IMR-90 (cell line): ENCODE measurements at regions not wholly inside any gene's neighbourhood (a gene's known extent, or its start where the extent isn't known, plus 50 kb on each side); places are given as distances from the start of the nearest gene placed in this dataset.

ENCODE experiments used
- ATAC-seq: fragments of 200-7000 bp; cut with Tn5 transposase; 2 replicates; pipeline ENCODE4 v1.9.1; 2020; ENCODE audit warnings: low read depth, mild to moderate bottlenecking, moderate library complexity
- BruUV-seq: library from RNA; stranded (reverse); fragments of 400-500 nt; replicated peaks from 2 replicates; lab custom pipeline; 2021; lab: Mats Ljungman, UMichigan
- CTCF ChIA-PET: fragments of 300-600 bp; formaldehyde crosslinking; extraction: SDS; loops from one replicate; lab custom pipeline; 2021; ENCODE audit warnings: antibody characterized with exemption; lab: Yijun Ruan, JAX
- POLR2A ChIA-PET: fragments of 300-600 bp; sonication (Branson Sonifier 250); formaldehyde crosslinking; loops from one replicate; lab custom pipeline; 2022; ENCODE audit warnings: antibody characterized with exemption; ENCODE audit not compliant: unreplicated experiment; lab: Charles Lee
- DNase-seq: peaks from one replicate; pipeline ENCODE4 v3.0.0; 2013
- H2AFZ ChIP-seq: replicated peaks from 2 replicates; pipeline ENCODE3; 2013; ENCODE audit warnings: low read length, mild to moderate bottlenecking; ENCODE audit not compliant: poor library complexity
- H2AK5ac ChIP-seq: 2 replicates; pipeline ENCODE4 v1.6.1; 2013; ENCODE audit warnings: low read depth, low read length, inconsistent platforms
- H2AK9ac ChIP-seq: replicated peaks from 2 replicates; pipeline ENCODE3; 2013; ENCODE audit warnings: mild to moderate bottlenecking, low read depth, low read length, moderate library complexity; ENCODE audit not compliant: poor library complexity
- H2BK120ac ChIP-seq: 2 replicates; pipeline ENCODE4 v1.6.1; 2013; ENCODE audit warnings: low read depth, low read length, inconsistent platforms
- H2BK15ac ChIP-seq: 3 replicates; pipeline ENCODE4 v1.6.1; 2013; ENCODE audit warnings: low read depth, low read length, inconsistent platforms
- H2BK20ac ChIP-seq: 2 replicates; pipeline ENCODE4 v1.6.1; 2013; ENCODE audit warnings: low read depth, mild to moderate bottlenecking, inconsistent platforms, low read length, moderate library complexity
- H2BK5ac ChIP-seq: 2 replicates; pipeline ENCODE4 v1.6.1; 2013; ENCODE audit warnings: mild to moderate bottlenecking, low read depth, low read length, inconsistent platforms; ENCODE audit not compliant: poor library complexity, severe bottlenecking
- H3K14ac ChIP-seq: replicated peaks from 2 replicates; pipeline ENCODE4 v1.6.1; 2013; ENCODE audit warnings: low read depth, low read length, inconsistent platforms
- H3K18ac ChIP-seq: 2 replicates; pipeline ENCODE4 v1.6.1; 2013; ENCODE audit warnings: low read depth, low read length, control low read depth
- H3K23ac ChIP-seq: 2 replicates; pipeline ENCODE4 v1.6.1; 2013; ENCODE audit warnings: low read depth, low read length, inconsistent platforms
- H3K27ac ChIP-seq: 2 replicates; pipeline ENCODE4 v1.5.1; 2013; ENCODE audit warnings: mild to moderate bottlenecking, control low read depth, low read length; ENCODE audit not compliant: insufficient read depth
- H3K27me3 ChIP-seq: 2 replicates; pipeline ENCODE4 v1.6.1; 2013; ENCODE audit warnings: low read length; ENCODE audit not compliant: control insufficient read depth, insufficient read depth
- H3K36me3 ChIP-seq: 2 replicates; pipeline ENCODE4 v1.6.1; 2013; ENCODE audit warnings: low read length, mixed read lengths; ENCODE audit not compliant: control insufficient read depth, insufficient read depth
- H3K4ac ChIP-seq: 2 replicates; pipeline ENCODE4 v1.6.1; 2013; ENCODE audit warnings: low read depth, low read length, inconsistent platforms
- H3K4me1 ChIP-seq: 2 replicates; pipeline ENCODE4 v1.6.1; 2013; ENCODE audit warnings: low read length, mixed read lengths; ENCODE audit not compliant: control insufficient read depth, insufficient read depth
- H3K4me2 ChIP-seq: 2 replicates; pipeline ENCODE4 v1.6.1; 2013; ENCODE audit warnings: low read depth, mild to moderate bottlenecking, control low read depth, low read length, moderate library complexity
- H3K4me3 ChIP-seq: 2 replicates; pipeline ENCODE4 v1.5.1; 2013; ENCODE audit warnings: low read depth, mild to moderate bottlenecking, control low read depth, low read length, moderate library complexity; ENCODE audit not compliant: insufficient read depth
- H3K56ac ChIP-seq: 2 replicates; pipeline ENCODE4 v1.6.1; 2013; ENCODE audit warnings: low read length, inconsistent platforms; ENCODE audit not compliant: insufficient read depth; ENCODE audit errors: extremely low read depth
- H3K79me1 ChIP-seq, 2 experiments: 2 replicates each; pipeline ENCODE4 v1.6.1; 2013; ENCODE audit warnings: low read length in 2 of 2, inconsistent platforms in 1 of 2, low read depth in 1 of 2
- H3K9ac ChIP-seq: 2 replicates; pipeline ENCODE4 v1.6.1; 2013; ENCODE audit warnings: low read depth, low read length, control low read depth
- H3K9me1 ChIP-seq: 2 replicates; pipeline ENCODE4 v1.6.1; 2013; ENCODE audit warnings: low read length, inconsistent platforms; ENCODE audit not compliant: insufficient read depth
- H3K9me3 ChIP-seq: 2 replicates; pipeline ENCODE4 v1.6.1; 2013; ENCODE audit warnings: low read length; ENCODE audit not compliant: control insufficient read depth, insufficient read depth
- H4K20me1 ChIP-seq: 2 replicates; pipeline ENCODE4 v1.6.1; 2013; ENCODE audit warnings: low read length, inconsistent platforms; ENCODE audit not compliant: insufficient read depth
- H4K5ac ChIP-seq: 2 replicates; pipeline ENCODE4 v1.6.1; 2013; ENCODE audit warnings: mild to moderate bottlenecking, low read depth, low read length, control low read depth
- H4K8ac ChIP-seq, 2 experiments: 2 replicates each; pipeline ENCODE4 v1.6.1; 2013; ENCODE audit warnings: low read depth in 2 of 2, low read length in 2 of 2, control low read depth in 1 of 2, inconsistent platforms in 1 of 2
- H4K91ac ChIP-seq: 2 replicates; pipeline ENCODE4 v1.6.1; 2013; ENCODE audit warnings: low read depth, low read length, inconsistent platforms; ENCODE audit not compliant: insufficient read depth
- BHLHE40 ChIP-seq: fragments of 150-350 bp; IDR thresholded peaks from 2 replicates; pipeline ENCODE4 v1.6.1; 2016; ENCODE audit warnings: mild to moderate bottlenecking, low read depth, low read length
- CEBPB ChIP-seq: IDR thresholded peaks from 2 replicates; pipeline ENCODE4 v1.6.1; 2012; ENCODE audit warnings: low read depth, low read length, improper control_type of control experiment
- CHD1 ChIP-seq: IDR thresholded peaks from 2 replicates; pipeline ENCODE4 v1.6.1; 2012; ENCODE audit warnings: low read depth, low read length, improper control_type of control experiment
- ELK1 ChIP-seq: fragments of 150-350 bp; IDR thresholded peaks from 2 replicates; pipeline ENCODE4 v1.6.1; 2016; ENCODE audit warnings: low read depth, mild to moderate bottlenecking, low read length, moderate library complexity, borderline replicate concordance
- FOS ChIP-seq: fragments of 150-350 bp; IDR thresholded peaks from 2 replicates; pipeline ENCODE4 v1.6.1; 2016; ENCODE audit warnings: low read depth, low read length
- MAFK ChIP-seq: IDR thresholded peaks from 2 replicates; pipeline ENCODE4 v1.6.1; 2012; ENCODE audit warnings: low read depth, low read length, improper control_type of control experiment
- MAZ ChIP-seq: IDR thresholded peaks from 2 replicates; pipeline ENCODE4 v1.6.1; 2012; ENCODE audit warnings: low read depth, mild to moderate bottlenecking, low read length, improper control_type of control experiment, moderate library complexity, borderline replicate concordance
- MXI1 ChIP-seq: IDR thresholded peaks from 2 replicates; pipeline ENCODE4 v1.6.1; 2012; ENCODE audit warnings: low read depth, mild to moderate bottlenecking, low read length, moderate library complexity, borderline replicate concordance
- POLR2A ChIP-seq: IDR thresholded peaks from 2 replicates; pipeline ENCODE4 v1.6.1; 2012; ENCODE audit warnings: mild to moderate bottlenecking, low read depth, low read length
- RAD21 ChIP-seq: IDR thresholded peaks from 2 replicates; pipeline ENCODE4 v1.6.1; 2012; ENCODE audit warnings: low read length, improper control_type of control experiment
- RCOR1 ChIP-seq: IDR thresholded peaks from 2 replicates; pipeline ENCODE4 v1.6.1; 2012; ENCODE audit warnings: mild to moderate bottlenecking, low read length, improper control_type of control experiment; ENCODE audit not compliant: insufficient replicate concordance
- RFX5 ChIP-seq: IDR thresholded peaks from 2 replicates; pipeline ENCODE4 v1.8.0; 2012; ENCODE audit warnings: low read depth, mild to moderate bottlenecking, low read length, moderate library complexity
- SMC3 ChIP-seq: fragments of 150-350 bp; IDR thresholded peaks from 2 replicates; pipeline ENCODE4 v1.6.1; 2016; ENCODE audit warnings: low read depth, mild to moderate bottlenecking, antibody characterized with exemption, low read length, moderate library complexity
- WGBS, 2 experiments: methylation state at CpG; one replicate each; pipeline versions ENCODE4 v1.1.5 to v1.1.7; 2013; ENCODE audit warnings: missing lambda C conversion rate in 2 of 2; ENCODE audit not compliant: insufficient read length in 1 of 2; ENCODE audit errors: extremely low coverage in 2 of 2; 5-methylcytosine and 5-hydroxymethylcytosine counted together
- dilution Hi-C: fragments of 300-500 bp; cut with HindIII; formaldehyde crosslinking; loops from one replicate; pipeline ENCODE4 v1.14.3; 2018; ENCODE audit warnings: low sequenced_read_pairs; ENCODE audit not compliant: unreplicated experiment
- in situ Hi-C: fragments of 300-500 bp; cut with MboI; formaldehyde crosslinking; loops from 3 replicates; pipeline ENCODE4 v1.14.3; 2019; ENCODE audit warnings: low sequenced_read_pairs, inconsistent platforms, mixed read lengths
- intact Hi-C: fragments of 100-400 bp; cut with micrococcal nuclease; formaldehyde crosslinking; loops from 2 replicates; pipeline ENCODE4 v1.10.0; 2022
- TF ChIP-seq, protein P1 (sequence below): conservative IDR thresholded peaks from 2 replicates; pipeline ENCODE4 v1.5.1; 2012; ENCODE audit warnings: mild to moderate bottlenecking, low read depth, low read length, improper control_type of control experiment

GRCh38 chr2:212908682-212909435, 242.6 kb downstream of the IKZF2 start:
- no peak overlapping the region for H2AK9ac ChIP-seq
- no peak for TF ChIP-seq CEBPB
- TF ChIP-seq RAD21 = no peak
- TF ChIP-seq SMC3 = no peak
- no peak for TF ChIP-seq POLR2A
- TF ChIP-seq, protein P1, sequence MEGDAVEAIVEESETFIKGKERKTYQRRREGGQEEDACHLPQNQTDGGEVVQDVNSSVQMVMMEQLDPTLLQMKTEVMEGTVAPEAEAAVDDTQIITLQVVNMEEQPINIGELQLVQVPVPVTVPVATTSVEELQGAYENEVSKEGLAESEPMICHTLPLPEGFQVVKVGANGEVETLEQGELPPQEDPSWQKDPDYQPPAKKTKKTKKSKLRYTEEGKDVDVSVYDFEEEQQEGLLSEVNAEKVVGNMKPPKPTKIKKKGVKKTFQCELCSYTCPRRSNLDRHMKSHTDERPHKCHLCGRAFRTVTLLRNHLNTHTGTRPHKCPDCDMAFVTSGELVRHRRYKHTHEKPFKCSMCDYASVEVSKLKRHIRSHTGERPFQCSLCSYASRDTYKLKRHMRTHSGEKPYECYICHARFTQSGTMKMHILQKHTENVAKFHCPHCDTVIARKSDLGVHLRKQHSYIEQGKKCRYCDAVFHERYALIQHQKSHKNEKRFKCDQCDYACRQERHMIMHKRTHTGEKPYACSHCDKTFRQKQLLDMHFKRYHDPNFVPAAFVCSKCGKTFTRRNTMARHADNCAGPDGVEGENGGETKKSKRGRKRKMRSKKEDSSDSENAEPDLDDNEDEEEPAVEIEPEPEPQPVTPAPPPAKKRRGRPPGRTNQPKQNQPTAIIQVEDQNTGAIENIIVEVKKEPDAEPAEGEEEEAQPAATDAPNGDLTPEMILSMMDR = no peak
- TF ChIP-seq MXI1 = no peak
- no peak for TF ChIP-seq MAFK
- TF ChIP-seq MAZ = no peak
- no peak for TF ChIP-seq RCOR1
- TF ChIP-seq FOS = no peak
- TF ChIP-seq RFX5 = no peak
- no peak for TF ChIP-seq CHD1
- no peak for TF ChIP-seq ELK1
- no peak for TF ChIP-seq BHLHE40
- H3K14ac ChIP-seq = no peak overlapping the region
- H3K4me3 ChIP-seq = no peak overlapping the region
- H2BK5ac ChIP-seq = no peak overlapping the region
- no peak overlapping the region for H3K23ac ChIP-seq
- no peak overlapping the region for H2AFZ ChIP-seq
- no peak overlapping the region for H2BK120ac ChIP-seq
- ChIA-PET CTCF (no interaction called here), POLR2A (no interaction called here)
- ATAC-seq = no peak
- no peak overlapping the region for H3K4me2 ChIP-seq
- H4K8ac ChIP-seq = no peak overlapping the region
- H2AK5ac ChIP-seq = no peak overlapping the region
- DNase-seq = no peak
- H3K4me1 ChIP-seq = peaks cover 10% of the 10 kb centered on the region
- H4K20me1 ChIP-seq = no peaks in the 10 kb centered on the region
- no TSS peak for BruUV-seq
- no peak overlapping the region for H3K27ac ChIP-seq
- in situ Hi-C loops (no loop called here), intact Hi-C loops (no loop called here), dilution Hi-C loops (no loop called here)
- no peaks in the 10 kb centered on the region for H3K9me1 ChIP-seq
- no peak overlapping the region for H3K9ac ChIP-seq
- H3K18ac ChIP-seq = no peak overlapping the region
- no peaks in the 10 kb centered on the region for H3K36me3 ChIP-seq
- no peak overlapping the region for H2BK20ac ChIP-seq
- H3K9me3 ChIP-seq = no peaks in the 10 kb centered on the region
- H3K56ac ChIP-seq = no peak overlapping the region
- no peaks in the 10 kb centered on the region for H3K79me1 ChIP-seq
- no peak overlapping the region for H3K4ac ChIP-seq
- H3K27me3 ChIP-seq = no peaks in the 10 kb centered on the region
- no peak overlapping the region for H4K5ac ChIP-seq
- no peak overlapping the region for H4K91ac ChIP-seq
- WGBS, 2 experiments = no CpG with 5 or more reads among the region's 4 CpGs
- H2BK15ac ChIP-seq = no peak overlapping the region
